Posterior cingulate gyrus (tissue), 11 donors: ENCODE measurements at regions not wholly inside any gene's neighbourhood (a gene's known extent, or its start where the extent isn't known, plus 50 kb on each side); places are given as distances from the start of the nearest gene placed in this dataset.

ENCODE experiments used
- DNase-seq, 10 donors: peaks; one replicate each; pipeline versions ENCODE4 v3.0.0 to v3.0.0-alpha.2; 2020 to 2021; ENCODE audit warnings: mixed read lengths in 3 of 10
- intact Hi-C: fragments of 100-400 bp; cut with DNase I; formaldehyde crosslinking; loops from one replicate; pipeline ENCODE4 v1.15.1; 2023

- intact Hi-C loops, result no loop called here
- no peak for DNase-seq
Measured at GRCh38 chr3:124297062-124297980, 305.4 kb upstream of the ROPN1 start.

GRCh38 chr3:124298301-124298700 is 306.4 kb upstream of the ROPN1 start:
- DNase-seq, result no peak
- intact Hi-C loops, result no loop called here

GRCh38 chr3:124298951-124299350 is 307.0 kb upstream of the ROPN1 start:
- no peak for DNase-seq
- intact Hi-C loops, result no loop called here

GRCh38 chr3:124299831-124300230 is 307.9 kb upstream of the ROPN1 start:
- intact Hi-C loops, result no loop called here
- no peak for DNase-seq

GRCh38 chr3:124300416-124300815 is 308.5 kb upstream of the ROPN1 start:
- no peak for DNase-seq
- intact Hi-C loops, result no loop called here

- intact Hi-C loops, result no loop called here
- no peak for DNase-seq
Measured at GRCh38 chr3:124303305-124303910, 311.5 kb upstream of the ROPN1 start.

- no peak for DNase-seq
- intact Hi-C loops, result no loop called here
Measured at GRCh38 chr3:124306665-124307064, 314.7 kb upstream of the ROPN1 start.

GRCh38 chr3:124313621-124314020 is 321.7 kb upstream of the ROPN1 start:
- intact Hi-C loops, result no loop called here
- DNase-seq, result no peak

- intact Hi-C loops, result no loop called here
- DNase-seq, result no peak
Measured at GRCh38 chr3:124315215-124316033, 323.5 kb upstream of the ROPN1 start.

- intact Hi-C loops, result no loop called here
- no peak for DNase-seq
Measured at GRCh38 chr3:124316034-124316287, 324.0 kb upstream of the ROPN1 start.

GRCh38 chr3:124318014-124318413 is 326.1 kb upstream of the ROPN1 start:
- no peak for DNase-seq
- intact Hi-C loops, result no loop called here

GRCh38 chr3:124318656-124319055 is 326.7 kb upstream of the ROPN1 start:
- no peak for DNase-seq
- intact Hi-C loops, result no loop called here

GRCh38 chr3:124320976-124321375 is 329.1 kb upstream of the ROPN1 start:
- intact Hi-C loops, result no loop called here
- no peak for DNase-seq

GRCh38 chr3:124322309-124322880 is 330.5 kb upstream of the ROPN1 start:
- DNase-seq, result no peak
- intact Hi-C loops, result no loop called here

- no peak for DNase-seq
- intact Hi-C loops, result no loop called here
Measured at GRCh38 chr3:124322966-124323365, 331.0 kb upstream of the ROPN1 start.

- intact Hi-C loops, result no loop called here
- no peak for DNase-seq
Measured at GRCh38 chr3:124325248-124325647, 333.3 kb upstream of the ROPN1 start.

- intact Hi-C loops, result no loop called here
- no peak for DNase-seq
Measured at GRCh38 chr3:124329723-124330122, 337.8 kb upstream of the ROPN1 start.

- peak in 1 of 10 donors; percentile 83 for DNase-seq
- intact Hi-C loops, result no loop called here
Measured at GRCh38 chr3:124333931-124334640, 342.2 kb upstream of the ROPN1 start.

GRCh38 chr3:124336067-124336656 is 344.2 kb upstream of the ROPN1 start:
- DNase-seq, result peak in 2 of 10 donors; percentile 77 to 88
- intact Hi-C loops, result no loop called here

- intact Hi-C loops, result no loop called here
- no peak for DNase-seq
Measured at GRCh38 chr3:124345845-124346244, 353.9 kb upstream of the ROPN1 start.
